KMS-11 (cell line): ENCODE measurements at regions not wholly inside any gene's neighbourhood (a gene's known extent, or its start where the extent isn't known, plus 50 kb on each side); places are given as distances from the start of the nearest gene placed in this dataset.

ENCODE experiments used
- H2AFZ ChIP-seq: fragments of 200-600 bp; sonication (generic); 2 replicates; pipeline ENCODE4 v1.6.1; 2016; ENCODE audit warnings: antibody characterized with exemption, mixed run types, low read depth
- H3K27ac ChIP-seq: fragments of 200-600 bp; sonication (generic); 2 replicates; pipeline ENCODE4 v1.6.1; 2016; ENCODE audit warnings: mild to moderate bottlenecking, mixed run types
- H3K27me3 ChIP-seq: fragments of 200-600 bp; sonication (generic); 2 replicates; pipeline ENCODE4 v1.6.1; 2017; ENCODE audit warnings: mild to moderate bottlenecking, low read depth, mixed run types, moderate library complexity; ENCODE audit not compliant: insufficient read depth
- H3K36me3 ChIP-seq: fragments of 200-600 bp; sonication (generic); 2 replicates; pipeline ENCODE4 v1.6.1; 2017; ENCODE audit warnings: mild to moderate bottlenecking, mixed run types; ENCODE audit not compliant: insufficient read depth
- H3K4me1 ChIP-seq: fragments of 200-600 bp; sonication (generic); 2 replicates; pipeline ENCODE4 v1.6.1; 2016; ENCODE audit warnings: mild to moderate bottlenecking, low read depth, mixed run types; ENCODE audit not compliant: poor library complexity, severe bottlenecking
- H3K4me2 ChIP-seq: fragments of 200-600 bp; sonication (generic); 2 replicates; pipeline ENCODE4 v1.7.0; 2016; ENCODE audit warnings: mild to moderate bottlenecking, mixed run types
- H3K4me3 ChIP-seq: fragments of 200-600 bp; sonication (generic); IDR thresholded peaks from 2 replicates; pipeline ENCODE4 v1.6.1; 2017; ENCODE audit warnings: low read depth, low read length, mixed read lengths; ENCODE audit not compliant: insufficient read depth
- H3K79me2 ChIP-seq: fragments of 200-600 bp; sonication (generic); 2 replicates; pipeline ENCODE4 v1.6.1; 2016; ENCODE audit warnings: low read depth, mixed run types; ENCODE audit not compliant: insufficient read depth
- H3K9ac ChIP-seq: fragments of 200-600 bp; sonication (generic); 2 replicates; pipeline ENCODE4 v1.6.1; 2016; ENCODE audit warnings: mild to moderate bottlenecking, mixed run types
- H4K20me1 ChIP-seq: fragments of 200-600 bp; sonication (generic); 2 replicates; pipeline ENCODE4 v1.6.1; 2016; ENCODE audit warnings: mild to moderate bottlenecking, mixed run types; ENCODE audit not compliant: insufficient read depth
- CTCF ChIP-seq: fragments of 200-600 bp; sonication (generic); conservative IDR thresholded peaks from 2 replicates; pipeline ENCODE4 v1.6.1; 2017; ENCODE audit warnings: low read depth, mild to moderate bottlenecking, antibody characterized with exemption, low read length, moderate library complexity, mixed read lengths

DNA sequence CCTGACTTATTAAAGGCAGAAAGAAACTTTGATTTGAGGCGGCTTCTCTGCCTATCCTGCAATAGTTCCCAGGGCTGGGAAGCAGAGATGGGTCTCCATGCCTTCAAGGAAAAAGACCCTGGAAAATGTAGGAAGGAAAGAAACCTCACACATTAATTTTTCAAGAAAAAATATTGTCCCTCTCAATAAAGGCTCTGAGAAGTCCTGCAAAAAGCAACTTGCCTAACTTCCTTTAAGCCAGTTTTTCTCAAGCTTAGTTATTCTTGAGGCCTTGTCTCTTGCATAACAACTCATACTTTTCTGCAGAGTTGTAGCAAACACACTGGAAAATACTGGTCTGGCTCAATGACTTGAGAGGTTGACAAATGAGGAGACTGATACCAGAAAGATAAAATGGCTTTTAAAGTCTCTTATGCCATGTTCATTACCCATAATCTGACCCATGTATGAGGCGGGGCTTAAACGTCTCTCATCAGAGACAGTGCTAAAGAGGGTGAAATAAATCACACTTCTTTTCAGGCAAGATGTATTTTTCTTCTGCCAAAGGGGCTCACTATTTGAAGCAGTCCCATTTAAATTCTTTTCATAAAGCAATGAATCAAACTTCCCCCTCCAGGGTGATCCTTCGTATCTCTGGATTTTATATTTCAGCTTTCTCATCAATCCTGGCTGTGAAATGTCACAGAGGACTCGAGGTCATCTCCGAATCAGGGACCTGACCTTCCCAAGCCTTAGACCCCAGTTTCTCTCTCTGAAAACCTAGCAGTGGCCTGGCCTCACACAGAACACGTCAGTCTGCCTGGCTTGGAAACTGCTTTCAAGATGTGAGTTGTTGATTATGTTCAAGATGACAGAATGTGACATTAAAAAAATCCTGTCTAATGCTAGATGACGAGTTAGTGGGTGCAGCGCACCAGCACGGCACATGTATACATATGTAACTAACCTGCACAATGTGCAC lies 82.3 kb upstream of the KCNG1 start:
- no peaks in the 10 kb centered on the region for H3K27me3 ChIP-seq
- no peak overlapping the region for H3K9ac ChIP-seq
- H3K27ac ChIP-seq = no peak overlapping the region
- no peaks in the 10 kb centered on the region for H3K79me2 ChIP-seq
- H2AFZ ChIP-seq = no peak overlapping the region
- H3K4me3 ChIP-seq = no peak overlapping the region
- H3K36me3 ChIP-seq = no peaks in the 10 kb centered on the region
- no peaks in the 10 kb centered on the region for H3K4me1 ChIP-seq
- no peak overlapping the region for H3K4me2 ChIP-seq
- TF ChIP-seq CTCF = no peak
- H4K20me1 ChIP-seq = no peaks in the 10 kb centered on the region

GRCh38 chr20:51100617-51101016 lies 77.7 kb upstream of the KCNG1 start:
- Histone ChIP-seq H3K4me3 (no peak overlapping the region), H3K79me2 (no peaks in the 10 kb centered on the region), H3K36me3 (no peaks in the 10 kb centered on the region), H3K9ac (no peak overlapping the region), H4K20me1 (no peaks in the 10 kb centered on the region), H2AFZ (no peak overlapping the region), H3K27me3 (no peaks in the 10 kb centered on the region), H3K27ac (no peak overlapping the region), H3K4me2 (no peak overlapping the region), H3K4me1 (no peaks in the 10 kb centered on the region)
- TF ChIP-seq CTCF = no peak

DNA sequence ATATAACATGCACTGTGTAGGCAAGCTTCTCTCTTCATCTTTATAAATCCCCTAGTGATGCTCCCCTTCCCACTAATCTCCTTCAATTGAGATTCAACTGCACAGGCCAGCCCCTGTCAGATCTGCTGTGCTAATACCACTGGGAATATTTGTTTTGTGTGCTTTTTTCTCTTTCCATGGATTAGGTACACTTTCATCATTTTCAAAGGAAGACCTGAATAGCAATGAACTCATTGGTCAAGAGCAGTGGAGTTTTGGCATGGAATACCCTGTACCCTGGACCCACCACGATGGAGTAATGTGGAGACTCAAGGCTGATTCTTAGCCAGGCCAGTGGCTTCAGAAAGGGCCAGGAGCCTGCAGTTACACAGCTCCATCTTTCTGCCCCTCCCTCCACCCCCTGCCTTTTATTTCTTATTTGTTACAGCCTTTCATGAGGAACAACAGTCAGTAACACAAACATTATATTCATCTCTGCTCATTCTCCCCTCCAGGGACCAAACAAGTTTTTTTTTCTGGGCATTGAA lies 75.4 kb upstream of the KCNG1 start:
- TF ChIP-seq CTCF = no peak
- Histone ChIP-seq H3K27ac (no peak overlapping the region), H2AFZ (no peak overlapping the region), H3K4me1 (no peaks in the 10 kb centered on the region), H3K9ac (no peak overlapping the region), H4K20me1 (no peaks in the 10 kb centered on the region), H3K79me2 (no peaks in the 10 kb centered on the region), H3K4me2 (no peak overlapping the region), H3K36me3 (no peaks in the 10 kb centered on the region), H3K27me3 (no peaks in the 10 kb centered on the region), H3K4me3 (no peak overlapping the region)

- Histone ChIP-seq H3K79me2 (no peaks in the 10 kb centered on the region), H4K20me1 (no peaks in the 10 kb centered on the region), H3K27me3 (no peaks in the 10 kb centered on the region), H3K4me1 (no peaks in the 10 kb centered on the region), H3K4me2 (no peak overlapping the region), H2AFZ (no peak overlapping the region), H3K27ac (no peak overlapping the region), H3K36me3 (no peaks in the 10 kb centered on the region), H3K4me3 (no peak overlapping the region), H3K9ac (no peak overlapping the region)
- TF ChIP-seq CTCF = no peak
Measured at GRCh38 chr20:51097351-51098120, 74.6 kb upstream of the KCNG1 start.
